Naive thymus-derived CD4-positive, alpha-beta T cell (primary cell): ENCODE measurements at regions not wholly inside any gene's neighbourhood (a gene's known extent, or its start where the extent isn't known, plus 50 kb on each side); places are given as distances from the start of the nearest gene placed in this dataset.

ENCODE experiments used
- ATAC-seq: fragments of 150-1000 bp; cut with Tn5 transposase; 2 replicates; pipeline ENCODE4 v1.10.0; 2021; ENCODE audit warnings: mild to moderate bottlenecking, moderate library complexity
- CTCF ChIA-PET: fragments of 350-600 bp; sonication (Branson Sonifier 250); formaldehyde crosslinking; loops from one replicate; lab custom pipeline; 2021; ENCODE audit warnings: antibody characterized with exemption; lab: Charles Lee
- POLR2A ChIA-PET: fragments of 350-600 bp; sonication (Branson Sonifier 250); formaldehyde crosslinking; loops from one replicate; lab custom pipeline; 2021; ENCODE audit warnings: antibody characterized with exemption, inconsistent platforms; lab: Charles Lee
- DNase-seq, 9 donors: peaks; one replicate each; pipeline versions ENCODE4 v3.0.0 to v3.0.0-alpha.2; 2020 to 2022; ENCODE audit warnings: mixed read lengths in 1 of 9
- H3K27ac ChIP-seq: one replicate; pipeline ENCODE4 v1.7.0; 2013; ENCODE audit warnings: mild to moderate bottlenecking, low read depth, low read length, moderate library complexity
- H3K27me3 ChIP-seq, 2 donors: one replicate each; pipeline ENCODE4 v1.7.0; 2013; ENCODE audit warnings: low read length in 2 of 2, mild to moderate bottlenecking in 2 of 2, moderate library complexity in 2 of 2; ENCODE audit not compliant: control insufficient read depth in 2 of 2, insufficient read depth in 2 of 2
- H3K36me3 ChIP-seq, 3 experiments: 1 replicate in 2 of 3; 2 replicates in 1 of 3; pipeline ENCODE4 v1.7.0; 2013; ENCODE audit warnings: low read length in 3 of 3, mild to moderate bottlenecking in 3 of 3, moderate library complexity in 1 of 3; ENCODE audit not compliant: insufficient read depth in 3 of 3, control insufficient read depth in 2 of 3
- H3K4me1 ChIP-seq, 2 donors: one replicate each; pipeline ENCODE4 v1.7.0; 2013; ENCODE audit warnings: low read length in 2 of 2, mild to moderate bottlenecking in 2 of 2, moderate library complexity in 1 of 2; ENCODE audit not compliant: control insufficient read depth in 2 of 2, insufficient read depth in 2 of 2
- H3K4me3 ChIP-seq: 2 replicates; pipeline ENCODE4 v1.7.0; 2013; ENCODE audit warnings: mild to moderate bottlenecking, low read length
- H3K9me3 ChIP-seq, 3 experiments: 1 replicate in 2 of 3; 2 replicates in 1 of 3; pipeline ENCODE4 v1.7.0; 2013; ENCODE audit warnings: low read length in 3 of 3; ENCODE audit not compliant: control insufficient read depth in 2 of 3
- H3K27ac Mint-ChIP-seq, 9 donors: one replicate each; pipeline ENCODE4 v1.8.0; 2020 to 2022; ENCODE audit warnings: mixed read lengths in 9 of 9, mild to moderate bottlenecking in 8 of 9, moderate library complexity in 5 of 9, inconsistent platforms in 2 of 9
- H3K27me3 Mint-ChIP-seq, 5 donors: one replicate each; pipeline ENCODE4 v1.8.0; 2021 to 2022; ENCODE audit warnings: mixed read lengths in 5 of 5, mild to moderate bottlenecking in 1 of 5
- H3K36me3 Mint-ChIP-seq, 5 donors: one replicate each; pipeline ENCODE4 v1.8.0; 2020 to 2022; ENCODE audit warnings: mixed read lengths in 5 of 5, mild to moderate bottlenecking in 3 of 5, inconsistent platforms in 1 of 5
- H3K4me1 Mint-ChIP-seq, 7 donors: one replicate each; pipeline ENCODE4 v1.8.0; 2020 to 2022; ENCODE audit warnings: mixed read lengths in 7 of 7, mild to moderate bottlenecking in 3 of 7, inconsistent platforms in 1 of 7
- H3K4me3 Mint-ChIP-seq, 10 donors: one replicate each; pipeline ENCODE4 v1.8.0; 2020 to 2022; ENCODE audit warnings: mild to moderate bottlenecking in 10 of 10, mixed read lengths in 10 of 10, moderate library complexity in 6 of 10, inconsistent platforms in 2 of 10
- H3K9me3 Mint-ChIP-seq, 11 donors: one replicate each; pipeline ENCODE4 v1.8.0; 2020 to 2022; ENCODE audit warnings: mixed read lengths in 11 of 11, mild to moderate bottlenecking in 4 of 11, inconsistent platforms in 1 of 11, moderate library complexity in 1 of 11
- intact Hi-C, 2 donors: fragments of 100-400 bp; cut with micrococcal nuclease; formaldehyde crosslinking; loops; one replicate each; pipeline ENCODE4 v1.15.1; 2023

DNA sequence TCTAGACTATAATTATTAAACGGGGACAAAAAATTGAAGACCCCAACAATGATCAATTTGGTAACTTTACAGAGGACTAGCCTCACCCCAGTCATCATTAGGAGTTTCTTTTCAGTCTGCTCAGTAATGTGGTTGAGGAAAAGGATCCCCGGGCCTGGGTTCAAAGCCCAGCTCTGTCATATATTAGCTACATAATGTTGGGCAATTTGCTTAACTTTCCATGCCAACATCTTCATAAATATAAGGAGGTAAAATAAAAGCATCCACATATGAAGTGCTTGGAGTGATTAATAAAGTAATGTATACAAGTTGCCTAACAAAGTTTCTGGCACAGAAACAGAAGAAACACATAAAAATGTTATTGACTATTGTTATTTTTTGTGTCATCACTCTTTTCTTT is 53.4 kb upstream of the ANTXR2 start:
- peaks cover 0 to 6% (median 0%) of the 10 kb centered on the region in 11 donors for H3K9me3 Mint-ChIP-seq
- peaks cover 34 to 42% of the 10 kb centered on the region in 2 donors for H3K4me1 ChIP-seq
- POLR2A ChIA-PET: interaction anchor here (0.7 to 5.5 kb wide), 11 partner anchors 11 to 217 kb away, joined by 3 to 95 read pairs (median 4); partner anchors contain the start of gene ANTXR2
- H3K36me3 ChIP-seq: no peaks in the 10 kb centered on the region
- CTCF ChIA-PET: interaction anchor here (0.7 to 8.2 kb wide), 17 partner anchors 13 to 90 kb away, joined by 3 to 154 read pairs (median 8); partner anchors contain the start of gene ANTXR2
- DNase-seq: no peak
- peak overlapping the region; percentile 83 to 95 (median 89) for H3K27ac Mint-ChIP-seq
- intact Hi-C loops: loop anchor here (5.0 kb wide), 5 partner anchors 119 to 1189 kb away; partner anchors contain the start of gene PAQR3 (in 1 of the 2)
- H3K4me1 Mint-ChIP-seq: peaks cover 25 to 57% (median 54%) of the 10 kb centered on the region in 7 donors
- peaks cover 0 to 14% (median 0%) of the 10 kb centered on the region in 5 donors for H3K36me3 Mint-ChIP-seq
- no peak overlapping the region for H3K4me3 ChIP-seq
- no peak for ATAC-seq
- no peaks in the 10 kb centered on the region for H3K9me3 ChIP-seq
- peak overlapping the region; percentile 84 for H3K27ac ChIP-seq
- H3K4me3 Mint-ChIP-seq: peak overlapping the region in 8 of 10 donors; percentile 11 to 55 (median 35)
- no peaks in the 10 kb centered on the region for H3K27me3 ChIP-seq
- H3K27me3 Mint-ChIP-seq: peaks cover 0 to under 1% (median 0%) of the 10 kb centered on the region in 5 donors

DNA sequence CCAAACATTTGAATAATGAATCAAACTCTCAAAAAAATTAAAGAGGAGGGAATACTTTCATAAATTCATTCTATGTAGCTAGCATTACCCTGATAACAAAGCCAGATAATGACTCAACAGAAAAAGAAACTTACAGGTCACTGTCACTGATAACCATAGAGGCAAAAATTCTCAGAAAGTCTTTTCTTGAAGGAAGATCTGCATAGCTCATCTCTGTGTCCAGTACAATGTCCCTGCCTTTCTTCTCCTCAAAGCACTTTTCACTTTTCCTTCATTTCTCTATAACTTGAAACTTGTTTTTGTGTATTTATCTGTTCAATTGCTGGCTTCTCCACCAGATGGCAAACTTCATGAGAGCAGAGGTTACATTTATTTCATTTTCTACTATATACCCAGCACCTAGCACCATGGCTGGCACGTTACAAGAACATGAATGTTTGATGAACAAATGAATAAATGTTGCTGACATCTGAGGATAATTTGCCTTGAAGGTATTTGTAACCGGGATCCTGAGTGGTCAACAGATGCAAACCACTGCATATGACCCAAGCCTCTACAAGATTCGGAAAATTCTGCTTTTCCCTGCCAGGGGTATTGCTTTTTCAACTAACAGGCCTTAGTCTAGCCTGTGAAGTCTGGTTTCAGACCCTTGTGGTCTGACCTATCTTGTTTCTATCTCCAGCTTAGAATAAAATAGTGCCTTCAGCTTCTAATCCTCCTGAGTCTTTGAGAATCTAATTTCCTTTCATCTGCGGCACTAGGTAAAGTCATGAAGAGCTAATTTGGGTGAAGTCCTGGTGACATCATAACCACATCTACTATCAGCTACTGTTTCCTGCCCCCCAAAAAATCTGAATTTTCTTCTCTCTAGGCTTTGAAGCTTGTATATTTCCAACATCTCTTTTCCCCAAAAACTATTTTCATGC is 52.5 kb upstream of the ANTXR2 start:
- DNase-seq: peak in 8 of 9 donors; percentile 7 to 75 (median 64)
- Mint-ChIP-seq H3K4me1 (peaks cover 25 to 57% (median 54%) of the 10 kb centered on the region in 7 donors), H3K4me3 (peak overlapping the region; percentile 1 to 68 (median 52)), H3K27me3 (peaks cover 0 to 2% (median 0%) of the 10 kb centered on the region in 5 donors), H3K9me3 (peaks cover 0 to 8% (median 0%) of the 10 kb centered on the region in 11 donors), H3K36me3 (peaks cover 0 to 17% (median 0%) of the 10 kb centered on the region in 5 donors), H3K27ac (peak overlapping the region; percentile 83 to 95 (median 89))
- peak; percentile 88 for ATAC-seq
- Histone ChIP-seq H3K36me3 (no peaks in the 10 kb centered on the region), H3K4me1 (peaks cover 34 to 42% of the 10 kb centered on the region in 2 donors), H3K9me3 (no peaks in the 10 kb centered on the region), H3K27me3 (no peaks in the 10 kb centered on the region), H3K4me3 (peak overlapping the region; percentile 0), H3K27ac (peak overlapping the region; percentile 84)
- intact Hi-C loops: loop anchor here (1.0 to 5.0 kb wide), 15 partner anchors 14 to 1188 kb away; partner anchors contain the start of genes ANTXR2 (in 2 of the 2) and PAQR3 (in 1 of the 2)
- ChIA-PET POLR2A (interaction anchor here (0.7 to 5.5 kb wide), 13 partner anchors 12 to 218 kb away, joined by 3 to 95 read pairs (median 4); partner anchors contain the start of genes ANTXR2 and PRDM8), CTCF (interaction anchor here (0.7 to 8.2 kb wide), 21 partner anchors 9 to 91 kb away, joined by 3 to 154 read pairs (median 6); partner anchors contain the start of gene ANTXR2)

DNA sequence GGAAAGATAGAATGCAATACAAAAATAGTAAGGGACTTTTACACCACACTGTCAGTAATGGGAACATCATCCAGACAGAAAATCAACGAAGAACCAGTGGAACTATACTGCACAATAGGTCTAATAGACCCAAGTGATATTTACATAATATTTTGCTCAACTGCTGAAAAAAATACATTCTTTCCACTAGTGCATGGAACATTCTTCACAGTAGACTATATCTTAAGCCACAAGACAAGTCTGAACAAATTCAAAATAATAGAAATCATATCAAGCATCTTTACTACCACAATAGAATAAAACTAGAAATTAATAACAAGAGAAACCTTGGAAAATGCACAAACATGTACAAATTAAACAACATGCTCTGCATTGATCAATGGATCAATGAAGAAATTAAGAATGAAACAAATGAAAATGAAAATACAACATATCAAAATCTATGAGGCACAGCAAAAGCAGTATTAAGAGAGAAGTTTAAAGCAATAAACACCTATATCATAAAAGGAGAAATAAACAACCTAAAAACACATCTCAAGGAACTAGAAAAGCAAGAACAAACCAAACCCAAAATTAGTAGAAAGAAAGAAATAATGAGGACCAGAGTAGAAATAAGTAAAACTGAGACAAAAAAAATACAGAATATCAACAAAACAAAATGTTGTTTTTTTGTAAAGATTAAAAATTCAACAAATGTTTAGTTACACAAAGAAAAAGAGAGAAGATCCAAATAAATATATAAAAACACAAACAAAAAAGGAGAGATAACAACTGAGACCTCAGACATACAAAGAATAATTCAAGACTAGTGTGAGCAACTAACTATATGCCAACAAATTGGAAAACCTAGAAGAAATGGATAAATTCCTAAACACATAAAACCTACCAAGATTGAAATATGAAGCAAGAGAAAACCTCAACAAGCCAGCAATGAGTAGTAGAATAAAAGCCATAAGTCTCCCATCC is 51.5 kb upstream of the ANTXR2 start:
- Mint-ChIP-seq H3K4me3 (peak overlapping the region in 3 of 10 donors; percentile 22 to 56 (median 40)), H3K4me1 (peaks cover 25 to 52% (median 49%) of the 10 kb centered on the region in 7 donors), H3K27ac (peak overlapping the region; percentile 83 to 95 (median 89)), H3K27me3 (peaks cover 0 to 6% (median 0%) of the 10 kb centered on the region in 5 donors), H3K36me3 (peaks cover 0 to 25% (median 0%) of the 10 kb centered on the region in 5 donors), H3K9me3 (peaks cover 0 to 12% (median 0%) of the 10 kb centered on the region in 11 donors)
- ATAC-seq (no peak), DNase-seq (no peak)
- intact Hi-C loops: loop anchor here (1.0 to 5.0 kb wide), 15 partner anchors 15 to 1187 kb away; partner anchors contain the start of genes ANTXR2 (in 2 of the 2) and PAQR3 (in 1 of the 2)
- CTCF ChIA-PET: interaction anchor here (0.7 to 8.2 kb wide), 17 partner anchors 8 to 92 kb away, joined by 3 to 154 read pairs (median 9); partner anchors contain the start of gene ANTXR2
- Histone ChIP-seq H3K27ac (peak overlapping the region; percentile 84), H3K27me3 (no peaks in the 10 kb centered on the region), H3K4me3 (no peak overlapping the region), H3K4me1 (peaks cover 34 to 42% of the 10 kb centered on the region in 2 donors), H3K36me3 (no peaks in the 10 kb centered on the region), H3K9me3 (no peaks in the 10 kb centered on the region)
- POLR2A ChIA-PET: interaction anchor here (0.8 to 5.5 kb wide), 8 partner anchors 41 to 1353 kb away, joined by 3 to 95 read pairs (median 6); partner anchors contain the start of gene PRDM8
